GM18951 (cell line): ENCODE measurements at regions not wholly inside any gene's neighbourhood (a gene's known extent, or its start where the extent isn't known, plus 50 kb on each side); places are given as distances from the start of the nearest gene placed in this dataset.

Source experiments
- POLR2A ChIP-seq: IDR thresholded peaks from 4 replicates; pipeline ENCODE4 v1.6.1; 2011; ENCODE audit warnings: mild to moderate bottlenecking; ENCODE audit not compliant: insufficient read length, insufficient read depth; ENCODE audit errors: extremely low read depth
- in situ Hi-C: fragments of 300-500 bp; cut with MboI; formaldehyde crosslinking; loops from one replicate; pipeline ENCODE4 v1.12.0; 2022; ENCODE audit warnings: low sequenced_read_pairs, mixed read lengths, inconsistent platforms; ENCODE audit not compliant: unreplicated experiment

DNA sequence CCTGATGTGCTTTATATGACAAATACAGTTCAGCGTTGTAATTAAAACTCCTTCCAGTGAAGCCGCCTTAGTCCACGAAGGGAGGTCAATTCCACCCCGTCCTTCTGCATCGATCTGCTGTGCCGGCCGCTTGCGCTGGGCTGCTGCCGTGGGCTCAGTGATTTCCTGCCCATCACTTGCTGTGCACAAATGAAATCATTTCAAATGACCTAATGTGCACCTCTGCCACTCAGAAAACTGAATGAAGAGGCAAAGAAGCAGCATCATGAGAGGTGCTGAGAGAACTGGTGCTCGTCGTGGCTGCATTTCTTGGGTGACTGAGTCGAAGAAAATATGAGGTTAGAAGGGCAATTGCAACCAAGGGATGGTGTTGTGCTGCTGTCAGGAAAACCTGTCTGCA, 144.3 kb upstream of the SYT6 start:
- no peak for TF ChIP-seq POLR2A
- in situ Hi-C loops, result no loop called here

DNA sequence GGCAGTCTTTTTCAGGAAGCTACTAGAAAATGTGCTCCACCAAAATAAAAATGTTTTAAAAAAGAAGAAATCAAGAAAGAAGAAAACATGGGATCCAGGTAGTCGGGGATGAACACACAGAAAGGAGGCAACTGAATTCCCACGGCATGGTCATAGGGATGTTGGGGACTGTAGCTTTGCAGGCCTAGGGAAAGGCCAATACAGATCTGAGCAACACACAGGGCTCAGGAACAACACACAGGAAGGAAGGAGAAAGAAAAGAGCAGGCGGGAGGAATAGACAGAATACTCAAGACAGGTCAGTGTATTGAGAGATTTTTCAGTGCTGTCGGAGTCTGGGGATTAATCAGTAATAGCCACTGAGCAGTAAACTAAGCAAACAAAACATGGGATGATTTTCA, 142.7 kb upstream of the SYT6 start:
- TF ChIP-seq POLR2A, result no peak
- in situ Hi-C loops, result no loop called here

DNA sequence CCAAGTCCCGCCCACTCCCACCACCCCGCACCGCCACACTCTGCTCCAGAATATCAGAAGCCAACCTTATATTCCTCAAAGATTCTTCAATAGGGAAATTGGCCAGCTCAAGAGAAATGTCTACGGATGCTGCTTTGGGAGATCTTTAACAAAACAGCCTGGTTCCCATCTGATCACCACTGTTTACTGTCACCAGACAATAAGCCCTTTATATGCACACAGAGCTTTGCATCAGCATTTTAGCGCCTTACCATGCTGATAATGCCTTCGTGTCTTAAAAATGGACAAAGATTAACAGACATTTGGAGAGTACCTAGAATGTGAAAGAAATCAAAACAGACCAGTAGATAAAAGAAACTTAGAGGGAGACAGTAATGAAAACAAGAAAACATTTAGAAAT, 141.7 kb upstream of the SYT6 start:
- in situ Hi-C loops, result no loop called here
- TF ChIP-seq POLR2A, result no peak

DNA sequence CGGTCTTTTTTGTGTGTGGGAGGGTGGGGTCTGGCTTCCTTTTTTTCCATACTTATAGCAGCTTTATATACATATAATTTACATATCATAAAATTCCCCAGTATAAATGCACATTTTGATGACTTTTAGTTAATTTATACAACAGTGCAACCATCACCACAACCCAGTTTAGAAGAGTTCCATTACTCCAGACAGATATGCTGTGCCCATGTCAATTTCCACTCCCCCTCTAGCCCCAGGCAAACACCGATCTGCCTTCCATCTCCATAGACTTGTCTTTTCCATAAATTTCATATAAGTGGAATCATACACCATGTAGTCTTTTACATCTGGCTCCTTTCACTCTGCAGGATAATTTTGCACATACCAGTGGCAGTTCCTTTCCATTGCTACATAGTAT, 139.2 kb upstream of the SYT6 start:
- in situ Hi-C loops, result no loop called here
- no peak for TF ChIP-seq POLR2A

DNA sequence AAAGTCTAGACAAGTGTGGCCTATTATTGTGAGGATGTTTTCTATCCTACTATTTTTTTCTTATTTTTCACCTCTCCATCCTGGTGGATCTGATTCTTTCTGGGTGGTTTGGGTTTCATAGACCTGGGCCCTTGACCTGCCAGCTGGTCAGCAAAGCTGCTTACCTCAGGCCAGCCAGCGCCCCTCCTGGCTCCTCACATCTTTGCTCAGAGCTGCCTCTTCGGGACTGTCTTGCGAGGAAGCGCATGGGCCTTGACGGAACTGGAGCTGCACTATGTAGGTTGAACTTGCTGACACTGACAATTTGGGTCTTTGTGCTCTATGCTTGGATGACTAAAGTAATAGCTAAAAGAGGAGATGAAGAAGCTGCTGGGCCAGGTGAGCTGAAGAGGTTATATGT, 138.5 kb upstream of the SYT6 start:
- in situ Hi-C loops, result no loop called here
- no peak for TF ChIP-seq POLR2A

DNA sequence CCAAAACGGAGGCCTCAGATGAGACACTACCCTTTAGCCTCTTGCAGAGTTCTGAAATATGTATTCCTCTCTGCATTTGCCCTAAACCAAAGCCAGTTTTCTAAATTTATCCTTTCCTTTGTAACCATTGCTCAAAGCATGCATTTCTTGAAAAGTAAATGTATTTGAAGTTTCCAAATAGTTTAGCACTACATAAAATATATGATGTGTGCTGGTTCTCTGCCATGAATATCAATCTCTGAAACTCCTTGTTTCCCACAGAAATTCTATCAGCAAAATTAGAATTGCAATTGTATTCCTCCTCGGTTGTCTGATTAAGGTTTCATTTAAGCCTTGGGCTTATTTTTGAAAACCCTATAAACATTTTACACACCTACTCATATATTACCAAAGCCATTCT, 137.1 kb upstream of the SYT6 start:
- in situ Hi-C loops, result no loop called here
- no peak for TF ChIP-seq POLR2A

DNA sequence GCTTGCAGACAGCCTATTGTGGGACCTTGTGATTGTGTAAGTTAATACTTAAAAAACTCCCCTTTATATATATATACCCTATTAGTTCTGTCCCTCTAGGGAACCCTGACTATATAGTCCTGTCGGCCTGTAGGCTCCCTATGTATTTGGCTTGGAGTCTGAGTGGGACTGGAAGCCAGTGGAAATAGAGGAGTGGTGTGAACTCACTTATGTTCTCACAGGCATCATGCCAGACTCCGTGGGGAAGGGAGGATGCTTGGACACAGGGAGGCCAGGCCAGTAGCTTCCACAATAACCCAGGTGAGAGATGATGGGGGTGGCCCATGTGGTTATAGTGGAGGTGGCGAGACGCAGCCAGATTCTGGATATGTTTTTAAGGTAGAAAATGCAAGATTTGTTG, 136.7 kb upstream of the SYT6 start:
- in situ Hi-C loops, result no loop called here
- TF ChIP-seq POLR2A, result no peak

DNA sequence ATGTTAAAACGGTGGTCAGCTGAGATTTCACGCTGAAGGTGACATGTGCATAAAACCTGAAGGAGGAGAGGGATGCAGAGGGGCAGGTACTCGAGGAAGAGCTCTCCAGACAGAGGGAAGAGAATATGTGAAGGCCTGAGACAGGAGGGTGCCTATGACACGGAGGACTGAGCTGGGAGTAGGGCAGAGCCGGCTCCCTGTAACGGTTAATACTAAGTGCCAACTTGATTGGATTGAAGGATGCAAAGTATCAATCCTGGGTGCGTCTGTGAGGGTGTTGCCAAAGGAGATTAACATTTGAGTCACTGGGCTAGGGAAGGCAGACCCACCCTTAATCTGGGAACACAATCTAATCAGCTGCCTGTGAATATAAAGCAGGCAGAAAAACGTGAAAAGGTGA, 136.2 kb upstream of the SYT6 start:
- TF ChIP-seq POLR2A, result no peak
- in situ Hi-C loops, result no loop called here

DNA sequence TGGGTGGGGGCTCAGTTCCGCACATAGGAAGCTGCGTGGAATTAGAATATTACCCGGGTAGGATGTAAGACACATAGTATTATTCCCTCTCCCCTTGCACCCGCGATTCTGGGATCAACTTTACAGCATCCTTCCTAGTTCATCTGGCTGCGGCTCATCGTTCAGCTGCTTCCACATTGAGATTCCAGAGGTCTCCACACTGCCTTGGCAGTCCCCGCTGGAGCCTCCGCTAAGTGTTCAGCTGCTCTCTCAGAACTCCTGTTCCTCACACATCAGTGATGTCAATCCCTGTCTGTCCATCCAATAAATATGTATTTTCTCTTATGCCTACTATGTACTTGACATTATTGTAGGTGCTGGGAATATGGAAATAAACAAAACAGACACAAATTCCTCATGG, 135.6 kb upstream of the SYT6 start:
- in situ Hi-C loops, result no loop called here
- TF ChIP-seq POLR2A, result no peak

DNA sequence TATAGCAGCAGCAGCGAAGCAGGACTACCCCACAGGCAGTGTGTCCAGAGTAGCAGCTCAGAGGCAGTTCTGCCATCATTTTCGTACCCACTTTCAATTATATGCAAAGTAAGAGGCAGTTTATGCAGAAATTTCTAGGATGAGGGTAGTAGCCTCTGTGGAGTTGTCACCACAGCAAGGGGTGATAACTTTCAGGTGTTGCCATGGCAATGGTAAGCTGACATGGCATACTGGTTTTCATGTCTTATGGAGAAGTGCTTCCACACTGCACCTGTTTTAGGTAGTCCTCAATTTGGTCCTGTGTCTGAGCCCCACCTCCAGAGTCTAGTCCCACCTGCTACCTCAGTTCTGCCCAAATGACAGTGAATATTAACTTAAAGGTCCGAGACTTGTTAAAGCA, 133.3 kb upstream of the SYT6 start:
- in situ Hi-C loops, result no loop called here
- TF ChIP-seq POLR2A, result no peak

DNA sequence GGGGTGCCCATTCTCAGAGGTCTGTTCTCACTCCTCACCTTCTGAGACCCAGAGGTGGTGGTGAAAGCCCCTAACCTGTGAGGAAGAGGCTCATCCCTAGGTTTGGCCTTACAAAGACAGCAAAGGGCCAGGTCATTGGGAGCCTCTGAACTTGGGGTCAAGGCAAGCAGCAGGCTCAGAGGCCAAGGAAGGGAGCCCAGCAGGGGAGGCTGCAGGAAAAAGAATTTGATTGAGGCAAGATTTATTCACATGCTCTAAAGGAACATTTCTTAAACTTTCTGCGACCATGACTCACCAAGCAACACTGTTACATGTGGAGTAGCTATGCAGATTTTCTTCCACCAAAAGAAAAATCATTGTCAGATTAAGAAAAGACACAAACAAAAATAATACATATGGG, 132.5 kb upstream of the SYT6 start:
- no peak for TF ChIP-seq POLR2A
- in situ Hi-C loops, result no loop called here

DNA sequence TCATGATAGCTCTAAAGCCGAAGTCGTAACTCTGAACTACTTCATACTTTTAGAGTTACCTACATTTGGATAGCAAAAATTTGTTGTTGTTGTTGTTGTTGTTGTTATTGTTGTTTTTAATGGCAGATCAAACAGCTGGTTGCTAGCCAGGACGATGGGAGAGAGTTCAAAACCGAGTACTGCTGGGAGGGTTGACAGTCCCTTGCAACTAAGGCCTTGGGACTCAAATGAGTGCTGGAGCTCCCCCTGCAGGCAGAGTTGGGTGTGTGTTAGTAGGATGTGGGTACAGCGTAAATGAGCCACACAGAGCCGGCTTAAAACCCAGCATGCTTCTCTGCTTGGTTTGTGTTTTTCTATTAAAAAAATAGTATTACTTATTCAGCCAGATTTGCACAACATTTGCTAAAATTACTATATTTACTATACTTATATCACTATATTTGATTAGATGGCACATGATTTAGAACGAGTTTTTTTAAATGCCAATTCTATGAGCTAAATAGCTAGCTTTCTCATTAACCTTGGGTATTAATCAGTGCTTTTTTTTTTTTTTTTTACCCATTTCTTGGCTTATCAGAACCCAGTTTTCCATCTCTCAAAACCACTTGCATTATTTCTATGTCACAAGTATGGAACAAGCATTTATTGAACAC, 129.2 kb upstream of the SYT6 start:
- in situ Hi-C loops, result no loop called here
- no peak for TF ChIP-seq POLR2A

DNA sequence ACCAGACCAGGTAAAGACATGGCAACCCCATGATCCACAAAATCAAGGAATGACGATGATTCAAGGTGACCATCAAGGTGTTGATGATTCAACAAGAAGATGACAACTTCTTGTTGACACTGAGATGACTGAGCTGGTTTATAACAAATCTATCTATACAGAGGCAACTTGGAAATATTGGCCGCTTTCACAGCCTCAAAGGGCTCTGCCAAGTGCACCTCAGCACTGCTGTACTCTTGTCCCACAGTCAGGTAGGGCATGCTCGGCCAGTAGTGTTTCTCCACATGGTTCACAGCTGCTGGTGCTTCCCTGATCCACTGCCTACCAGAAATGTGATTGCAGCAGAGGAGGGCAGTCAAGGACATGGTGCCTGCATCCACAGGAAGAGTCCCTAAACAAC, 125.2 kb upstream of the SYT6 start:
- TF ChIP-seq POLR2A, result no peak
- in situ Hi-C loops, result no loop called here

DNA sequence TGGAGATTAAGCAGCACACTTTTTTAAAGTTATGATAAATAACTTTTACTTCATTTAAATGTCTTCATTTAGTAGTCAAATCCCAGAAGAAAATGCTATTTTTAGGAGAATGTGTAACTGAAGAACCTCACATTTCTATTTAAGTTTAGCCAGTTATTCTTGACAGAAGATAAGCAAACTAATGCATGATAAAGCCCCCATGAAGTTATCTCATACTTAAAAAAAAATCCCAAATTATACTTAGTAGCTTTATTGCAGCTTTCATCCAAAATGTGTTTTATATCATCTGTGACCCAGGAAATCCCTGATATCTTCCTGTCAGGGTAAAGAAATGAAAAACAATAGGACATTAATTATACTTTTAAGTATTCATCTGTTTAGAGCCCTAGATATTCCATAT, 124.8 kb upstream of the SYT6 start:
- in situ Hi-C loops, result no loop called here
- TF ChIP-seq POLR2A, result no peak
